PC-3 (cell line): ENCODE measurements at regions not wholly inside any gene's neighbourhood (a gene's known extent, or its start where the extent isn't known, plus 50 kb on each side); places are given as distances from the start of the nearest gene placed in this dataset.

Source experiments
- EZH2 ChIP-seq: fragments of 300-600 bp; sonication (generic); IDR thresholded peaks from one replicate; pipeline ENCODE4 v1.6.1; 2017; ENCODE audit warnings: antibody characterized with exemption, mild to moderate bottlenecking, low read length; ENCODE audit not compliant: unreplicated experiment
- EZH2phosphoT487 ChIP-seq: fragments of 300-600 bp; sonication (generic); IDR thresholded peaks from 2 replicates; pipeline ENCODE4 v1.6.1; 2018; ENCODE audit warnings: mild to moderate bottlenecking, antibody characterized with exemption, low read length, borderline replicate concordance
- TF ChIP-seq, protein P1 (sequence below): fragments of 300-600 bp; sonication (generic); conservative IDR thresholded peaks from 2 replicates; pipeline ENCODE4 v1.5.1; 2017; ENCODE audit warnings: antibody characterized with exemption, low read depth, mild to moderate bottlenecking, low read length

DNA sequence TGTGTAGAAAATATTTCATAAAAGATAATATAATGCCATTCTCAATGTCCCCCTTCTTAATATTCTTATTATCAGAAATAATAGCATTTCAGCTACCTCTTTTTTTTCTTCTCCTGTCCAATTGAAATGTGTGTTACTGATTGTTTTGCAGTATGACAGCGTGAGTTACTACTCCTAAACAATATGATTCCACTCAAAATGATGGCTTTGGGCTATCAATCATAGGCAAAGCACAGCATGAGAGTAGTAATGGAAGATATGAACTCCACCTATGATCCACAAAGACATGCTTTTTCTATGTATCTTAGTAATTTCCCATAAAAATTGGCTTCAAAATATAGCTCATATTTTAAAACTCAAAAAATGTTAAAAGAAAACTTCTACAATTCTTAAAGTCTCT lies 867.3 kb upstream of the NUDT12 start:
- no peak for TF ChIP-seq EZH2
- TF ChIP-seq, protein P1, sequence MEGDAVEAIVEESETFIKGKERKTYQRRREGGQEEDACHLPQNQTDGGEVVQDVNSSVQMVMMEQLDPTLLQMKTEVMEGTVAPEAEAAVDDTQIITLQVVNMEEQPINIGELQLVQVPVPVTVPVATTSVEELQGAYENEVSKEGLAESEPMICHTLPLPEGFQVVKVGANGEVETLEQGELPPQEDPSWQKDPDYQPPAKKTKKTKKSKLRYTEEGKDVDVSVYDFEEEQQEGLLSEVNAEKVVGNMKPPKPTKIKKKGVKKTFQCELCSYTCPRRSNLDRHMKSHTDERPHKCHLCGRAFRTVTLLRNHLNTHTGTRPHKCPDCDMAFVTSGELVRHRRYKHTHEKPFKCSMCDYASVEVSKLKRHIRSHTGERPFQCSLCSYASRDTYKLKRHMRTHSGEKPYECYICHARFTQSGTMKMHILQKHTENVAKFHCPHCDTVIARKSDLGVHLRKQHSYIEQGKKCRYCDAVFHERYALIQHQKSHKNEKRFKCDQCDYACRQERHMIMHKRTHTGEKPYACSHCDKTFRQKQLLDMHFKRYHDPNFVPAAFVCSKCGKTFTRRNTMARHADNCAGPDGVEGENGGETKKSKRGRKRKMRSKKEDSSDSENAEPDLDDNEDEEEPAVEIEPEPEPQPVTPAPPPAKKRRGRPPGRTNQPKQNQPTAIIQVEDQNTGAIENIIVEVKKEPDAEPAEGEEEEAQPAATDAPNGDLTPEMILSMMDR = no peak
- TF ChIP-seq EZH2phosphoT487 = no peak
